OCI-LY7 (cell line): ENCODE measurements at regions not wholly inside any gene's neighbourhood (a gene's known extent, or its start where the extent isn't known, plus 50 kb on each side); places are given as distances from the start of the nearest gene placed in this dataset.

ENCODE experiments used
- BruUV-seq: library from RNA; stranded (reverse); fragments of 400-500 nt; replicated peaks from 2 replicates; lab custom pipeline; 2021; lab: Mats Ljungman, UMichigan
- CTCF ChIA-PET: fragments of 300-600 bp; sonication (Branson Sonifier 250); formaldehyde crosslinking; loops from one replicate; lab custom pipeline; 2022; ENCODE audit warnings: antibody characterized with exemption; ENCODE audit not compliant: unreplicated experiment; lab: Charles Lee
- POLR2A ChIA-PET: fragments of 300-600 bp; sonication (Branson Sonifier 250); formaldehyde crosslinking; loops from one replicate; lab custom pipeline; 2022; ENCODE audit warnings: antibody characterized with exemption; lab: Charles Lee
- DNase-seq: peaks from one replicate; pipeline ENCODE4 v3.0.0-alpha.2; 2015; ENCODE audit warnings: low spot score
- H2AFZ ChIP-seq: fragments of 200-600 bp; sonication (generic), shearing (Covaris generic); 2 replicates; pipeline ENCODE4 v1.6.1; 2014; ENCODE audit warnings: mild to moderate bottlenecking, antibody characterized with exemption, low read length, moderate library complexity
- H3K27ac ChIP-seq: fragments of 200-600 bp; sonication (generic); 2 replicates; pipeline ENCODE4 v1.5.1; 2014; ENCODE audit warnings: mixed run types, low read depth, mild to moderate bottlenecking, moderate library complexity, low read length, inconsistent platforms; ENCODE audit not compliant: poor library complexity, severe bottlenecking
- H3K36me3 ChIP-seq: fragments of 200-600 bp; sonication (generic); 2 replicates; pipeline ENCODE4 v1.6.1; 2014; ENCODE audit warnings: mild to moderate bottlenecking, antibody characterized with exemption, low read length, moderate library complexity, mixed read lengths; ENCODE audit not compliant: insufficient read depth
- H3K4me1 ChIP-seq: fragments of 200-600 bp; sonication (generic); 2 replicates; pipeline ENCODE4 v1.5.1; 2014; ENCODE audit warnings: mild to moderate bottlenecking, low read length; ENCODE audit not compliant: insufficient read depth, poor library complexity, severe bottlenecking
- H3K4me2 ChIP-seq: fragments of 200-600 bp; sonication (generic); 2 replicates; pipeline ENCODE4 v1.6.1; 2014; ENCODE audit warnings: mild to moderate bottlenecking, low read length
- H3K4me3 ChIP-seq: fragments of 200-600 bp; sonication (generic); 2 replicates; pipeline ENCODE4 v1.5.1; 2014; ENCODE audit warnings: mild to moderate bottlenecking, low read depth, low read length; ENCODE audit not compliant: poor library complexity, severe bottlenecking
- H3K79me2 ChIP-seq: fragments of 200-600 bp; sonication (generic); 2 replicates; pipeline ENCODE4 v1.6.1; 2016; ENCODE audit warnings: low read depth, mild to moderate bottlenecking, low read length, moderate library complexity, mixed read lengths; ENCODE audit not compliant: insufficient read depth
- H3K9me2 ChIP-seq: fragments of 200-600 bp; sonication (generic); 2 replicates; pipeline ENCODE4 v1.6.1; 2016; ENCODE audit warnings: mild to moderate bottlenecking, low read length, mixed read lengths; ENCODE audit not compliant: insufficient read depth
- H3K9me3 ChIP-seq: fragments of 200-600 bp; sonication (generic); 2 replicates; pipeline ENCODE4 v1.6.1; 2014; ENCODE audit warnings: mild to moderate bottlenecking, mixed run types, low read length, mixed read lengths
- H4K20me1 ChIP-seq: fragments of 200-600 bp; sonication (generic); 2 replicates; pipeline ENCODE4 v1.6.1; 2014; ENCODE audit warnings: mild to moderate bottlenecking, antibody characterized with exemption, low read length, moderate library complexity, mixed read lengths; ENCODE audit not compliant: insufficient read depth
- CTCF ChIP-seq: fragments of 200-600 bp; sonication (generic); conservative IDR thresholded peaks from 2 replicates; pipeline ENCODE4 v1.5.1; 2014; ENCODE audit warnings: mild to moderate bottlenecking, antibody characterized with exemption, low read length, moderate library complexity, mixed read lengths
- EZH2phosphoT487 ChIP-seq: fragments of 200-600 bp; sonication (generic); IDR thresholded peaks from 2 replicates; pipeline ENCODE4 v1.6.1; 2018; ENCODE audit warnings: low read depth, borderline replicate concordance, mild to moderate bottlenecking, mixed run types, antibody characterized with exemption, low read length, moderate library complexity, mixed read lengths
- intact Hi-C: fragments of 100-400 bp; cut with micrococcal nuclease; formaldehyde crosslinking; loops from one replicate; pipeline ENCODE4 v1.10.0; 2022; ENCODE audit not compliant: unreplicated experiment

- no peak for TF ChIP-seq EZH2phosphoT487
- TF ChIP-seq CTCF: no peak
- no peak overlapping the region for H3K27ac ChIP-seq
- H3K36me3 ChIP-seq: no peaks in the 10 kb centered on the region
- no peaks in the 10 kb centered on the region for H3K4me1 ChIP-seq
- POLR2A ChIA-PET: no interaction called here
- CTCF ChIA-PET: no interaction called here
- no peak for DNase-seq
- no peak overlapping the region for H2AFZ ChIP-seq
- H3K79me2 ChIP-seq: no peaks in the 10 kb centered on the region
- no peak overlapping the region for H3K4me3 ChIP-seq
- no TSS peak for BruUV-seq
- intact Hi-C loops: no loop called here
- H4K20me1 ChIP-seq: no peaks in the 10 kb centered on the region
- no peaks in the 10 kb centered on the region for H3K9me3 ChIP-seq
- no peak overlapping the region for H3K4me2 ChIP-seq
- no peaks in the 10 kb centered on the region for H3K9me2 ChIP-seq
Measured at GRCh38 chr22:49587421-49587820, 240.3 kb downstream of the BRD1 start.

DNA sequence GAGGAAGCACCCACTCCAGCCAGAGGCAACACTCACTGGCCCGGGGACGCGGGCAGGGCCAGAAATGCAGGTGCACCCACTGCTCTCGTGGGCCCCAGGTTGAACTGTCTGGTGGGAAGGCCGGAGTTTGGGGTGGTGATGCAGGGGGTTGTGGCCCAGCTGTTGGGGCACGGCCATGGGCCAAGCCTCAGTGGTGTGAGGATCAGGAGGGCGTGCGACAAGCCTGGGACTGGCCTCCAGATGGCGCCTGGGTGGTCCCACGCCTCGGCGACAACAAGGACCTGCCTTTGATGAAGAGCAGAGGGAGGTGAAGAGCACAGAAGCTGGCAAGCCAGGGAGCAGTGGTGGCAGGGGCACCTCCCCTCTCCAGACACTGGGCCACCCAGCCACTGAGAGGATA is 240.8 kb downstream of the BRD1 start:
- Histone ChIP-seq H3K36me3 (no peaks in the 10 kb centered on the region), H2AFZ (no peak overlapping the region), H3K79me2 (no peaks in the 10 kb centered on the region), H3K9me2 (no peaks in the 10 kb centered on the region), H3K4me2 (no peak overlapping the region), H3K4me1 (no peaks in the 10 kb centered on the region), H3K27ac (no peak overlapping the region), H4K20me1 (no peaks in the 10 kb centered on the region), H3K4me3 (no peak overlapping the region), H3K9me3 (no peaks in the 10 kb centered on the region)
- CTCF ChIA-PET: no interaction called here
- no TSS peak for BruUV-seq
- no peak for DNase-seq
- TF ChIP-seq CTCF (no peak), EZH2phosphoT487 (no peak)
- intact Hi-C loops: no loop called here
- POLR2A ChIA-PET: no interaction called here

- no peaks in the 10 kb centered on the region for H3K36me3 ChIP-seq
- no peak overlapping the region for H3K4me3 ChIP-seq
- H3K27ac ChIP-seq: no peak overlapping the region
- TF ChIP-seq CTCF: no peak
- TF ChIP-seq EZH2phosphoT487: no peak
- no peak for DNase-seq
- no peak overlapping the region for H2AFZ ChIP-seq
- no peaks in the 10 kb centered on the region for H3K9me3 ChIP-seq
- H3K4me1 ChIP-seq: no peaks in the 10 kb centered on the region
- H3K4me2 ChIP-seq: no peak overlapping the region
- H4K20me1 ChIP-seq: no peaks in the 10 kb centered on the region
- intact Hi-C loops: no loop called here
- CTCF ChIA-PET: no interaction called here
- H3K9me2 ChIP-seq: no peaks in the 10 kb centered on the region
- POLR2A ChIA-PET: no interaction called here
- BruUV-seq: no TSS peak
- H3K79me2 ChIP-seq: no peaks in the 10 kb centered on the region
Measured at GRCh38 chr22:49586244-49586748, 241.4 kb downstream of the BRD1 start.
